ENCODE measurements at regions not wholly inside any gene's neighbourhood (a gene's known extent, or its start where the extent isn't known, plus 50 kb on each side); places are given as distances from the start of the nearest gene placed in this dataset.

- Histone ChIP-seq H3K79me2 (ENCODE audit: insufficient read depth) (no peaks in the 10 kb centered on the region), H3K9me2 (no peaks in the 10 kb centered on the region), H3F3A (replicated peaks; ENCODE audit: insufficient read depth) (no peaks in the 10 kb centered on the region), H3K27me3 (ENCODE audit: insufficient read depth) (no peaks in the 10 kb centered on the region), H3K27ac (ENCODE audit: low read depth in 2 of 2, low read length in 1 of 2) (no peak overlapping the region), H3K9ac (no peak overlapping the region), H2AFZ (ENCODE audit: low read depth) (no peak overlapping the region), H3K4me2 (no peak overlapping the region), H4K20me1 (ENCODE audit: insufficient read depth) (no peaks in the 10 kb centered on the region), H3K4me1 (ENCODE audit: control insufficient read depth in 1 of 2, insufficient read depth in 2 of 2, low read depth in 1 of 2, low read length in 1 of 2) (no peaks in the 10 kb centered on the region), H3K36me3 (replicated peaks in 1 of 2; ENCODE audit: control insufficient read depth in 1 of 2, insufficient read depth in 2 of 2, low read length in 1 of 2) (no peaks in the 10 kb centered on the region), H3K4me3 (ENCODE audit: low read depth in 2 of 2, low read length in 1 of 2) (no peak overlapping the region), H3K9me3 (no peaks in the 10 kb centered on the region)
- ChIA-PET POLR2A (no interaction called here), CTCF (interaction anchor here (4.2 kb wide), 1 partner anchor 12 kb away, joined by 31 read pairs; no protein-coding TSS in a partner anchor)
- no peak for TF ChIP-seq IRF3 (IDR thresholded peaks at IDR 0.05; ENCODE audit: low read depth, low read length)
- TF ChIP-seq SIN3A (IDR thresholded peaks at IDR 0.05; ENCODE audit: borderline replicate concordance, low read depth, low read length): no peak
- no peak for TF ChIP-seq EZH2phosphoT487 (IDR thresholded peaks at IDR 0.05; ENCODE audit: borderline replicate concordance, low read depth)
- no peak for TF ChIP-seq MXI1 (IDR thresholded peaks at IDR 0.05; ENCODE audit: low read depth, low read length)
- no peak for TF ChIP-seq FOXJ3 (CRISPR knock-in tag; IDR thresholded peaks at IDR 0.05)
- TF ChIP-seq TAF1 (IDR thresholded peaks at IDR 0.05; ENCODE audit: borderline replicate concordance, low read depth, low read length): no peak
- no peak for TF ChIP-seq FOXM1 (IDR thresholded peaks at IDR 0.05; ENCODE audit: low read depth)
- no peak for TF ChIP-seq RFX5 (IDR thresholded peaks at IDR 0.05; ENCODE audit: low read length)
- TF ChIP-seq NFIC (IDR thresholded peaks at IDR 0.05; ENCODE audit: borderline replicate concordance): no peak
- no peak for TF ChIP-seq RCOR1 (IDR thresholded peaks at IDR 0.05; ENCODE audit: low read length)
- no peak for TF ChIP-seq NRF1 (IDR thresholded peaks at IDR 0.05; ENCODE audit: low read depth, low read length)
- TF ChIP-seq TEAD4 (IDR thresholded peaks at IDR 0.05; ENCODE audit: borderline replicate concordance, insufficient read depth): no peak
- no peak for TF ChIP-seq EP300 (IDR thresholded peaks at IDR 0.05; ENCODE audit: borderline replicate concordance in 1 of 2, low read depth in 1 of 2, low read length in 1 of 2)
- TF ChIP-seq PBX3 (IDR thresholded peaks at IDR 0.05): no peak
- no peak for TF ChIP-seq TCF12 (IDR thresholded peaks at IDR 0.05)
- TF ChIP-seq REST (IDR thresholded peaks at IDR 0.05; ENCODE audit: low read depth, low read length): no peak
- TF ChIP-seq USF1 (IDR thresholded peaks at IDR 0.05; ENCODE audit: borderline replicate concordance, low read depth): no peak
- TF ChIP-seq USF2 (IDR thresholded peaks at IDR 0.05; ENCODE audit: borderline replicate concordance, low read depth, low read length): no peak
- no peak for TF ChIP-seq GATA2 (CRISPR knock-in tag; IDR thresholded peaks at IDR 0.05)
- no peak for TF ChIP-seq GABPA (IDR thresholded peaks at IDR 0.05; ENCODE audit: low read depth)
- no peak for DNase-seq
- WGBS (ENCODE audit: low lambda C conversion rate): 23% methylated on average over 5 of the region's 5 CpGs
These were observed 250.1 kb upstream of the PSMD7 start for GRCh38 chr16:74046524-74046923.

Data from SK-N-SH (cell line).